Midbrain (tissue), 1 donor: ENCODE measurements at regions not wholly inside any gene's neighbourhood (a gene's known extent, or its start where the extent isn't known, plus 50 kb on each side); places are given as distances from the start of the nearest gene placed in this dataset.
A peak's percentile ranks its signal among the peaks of the same experiment; 100 is the strongest.

Source experiments
- DNase-seq: peaks from one replicate; lab custom pipeline; 2025; lab: John Stamatoyannopoulos, UW

DNA sequence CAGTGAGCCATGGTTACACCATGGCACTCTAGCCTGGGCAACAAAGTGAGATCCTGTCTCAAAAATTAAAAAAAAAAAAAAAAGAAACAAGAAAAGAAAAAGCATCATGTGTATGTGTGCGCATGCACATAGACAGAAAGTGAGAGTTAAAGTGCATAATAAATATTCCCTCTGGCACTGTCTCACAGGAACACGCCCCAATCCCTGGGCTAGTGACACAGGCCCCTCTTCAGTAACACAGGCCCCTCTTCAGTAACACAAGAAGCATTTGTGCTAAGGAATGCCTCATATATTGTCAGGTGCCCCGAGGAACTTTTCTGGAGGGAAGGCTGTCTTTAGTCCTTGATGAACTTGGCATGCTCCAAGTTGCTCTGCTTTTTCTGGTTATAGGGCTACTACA, 57.5 kb downstream of the RPL27A start:
- DNase-seq, result no peak

DNA sequence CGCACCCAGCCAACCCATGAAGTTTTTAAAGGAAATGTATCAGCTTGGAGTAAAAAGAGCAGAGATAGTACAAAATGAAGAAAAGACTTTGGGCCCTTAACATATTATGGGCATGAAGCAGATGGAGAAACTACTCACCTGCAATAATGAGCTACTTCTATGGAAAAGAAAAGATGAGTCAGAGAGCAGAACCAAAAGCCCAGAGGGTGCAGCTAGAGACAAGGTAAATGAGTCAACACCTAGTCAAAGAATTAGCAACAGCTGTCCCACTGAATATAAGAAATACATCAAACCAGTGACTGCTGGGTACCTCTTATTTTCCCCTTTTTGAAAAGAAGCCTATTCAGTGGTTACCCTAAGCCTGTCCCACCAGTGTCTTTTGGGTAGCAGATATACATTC, 61.8 kb downstream of the RPL27A start:
- no peak for DNase-seq

DNA sequence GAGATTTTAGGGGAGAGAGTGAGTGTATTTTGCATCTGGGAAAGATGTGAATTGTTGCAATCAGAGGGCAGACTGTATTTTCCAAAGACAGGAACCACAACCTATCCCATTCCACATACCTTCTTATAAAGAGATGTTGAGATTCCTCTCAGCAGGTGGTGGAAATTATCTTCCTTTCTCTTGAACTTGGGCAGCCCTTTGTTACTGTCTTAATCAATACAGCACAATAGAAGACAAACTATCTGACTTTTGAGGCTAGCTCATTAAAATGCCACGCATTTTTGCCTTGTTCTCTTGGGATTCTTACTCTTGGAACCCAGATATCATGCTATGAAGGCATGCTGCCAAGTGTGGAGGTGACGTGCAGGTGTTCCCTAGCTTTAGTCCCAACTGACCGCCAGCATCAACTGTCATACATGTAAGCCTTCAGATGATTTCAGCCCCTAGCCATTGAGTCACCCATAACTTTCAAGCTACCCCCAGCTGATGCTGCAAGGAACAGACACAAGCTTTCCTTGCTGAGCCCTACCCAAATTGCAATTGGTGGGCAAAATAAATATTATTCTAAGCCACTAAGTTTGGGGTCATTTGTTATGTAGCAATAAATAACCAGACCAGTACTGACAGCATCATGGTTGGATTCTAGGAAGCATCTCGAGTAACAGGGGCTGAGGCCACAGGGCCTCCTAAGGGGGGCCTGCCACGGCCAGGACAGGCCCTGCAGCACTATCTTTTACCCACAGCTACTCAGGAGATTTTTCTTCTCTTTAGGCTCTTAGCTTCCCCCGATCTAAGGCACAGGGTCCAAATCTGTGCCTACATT, 63.0 kb downstream of the RPL27A start:
- no peak for DNase-seq

DNA sequence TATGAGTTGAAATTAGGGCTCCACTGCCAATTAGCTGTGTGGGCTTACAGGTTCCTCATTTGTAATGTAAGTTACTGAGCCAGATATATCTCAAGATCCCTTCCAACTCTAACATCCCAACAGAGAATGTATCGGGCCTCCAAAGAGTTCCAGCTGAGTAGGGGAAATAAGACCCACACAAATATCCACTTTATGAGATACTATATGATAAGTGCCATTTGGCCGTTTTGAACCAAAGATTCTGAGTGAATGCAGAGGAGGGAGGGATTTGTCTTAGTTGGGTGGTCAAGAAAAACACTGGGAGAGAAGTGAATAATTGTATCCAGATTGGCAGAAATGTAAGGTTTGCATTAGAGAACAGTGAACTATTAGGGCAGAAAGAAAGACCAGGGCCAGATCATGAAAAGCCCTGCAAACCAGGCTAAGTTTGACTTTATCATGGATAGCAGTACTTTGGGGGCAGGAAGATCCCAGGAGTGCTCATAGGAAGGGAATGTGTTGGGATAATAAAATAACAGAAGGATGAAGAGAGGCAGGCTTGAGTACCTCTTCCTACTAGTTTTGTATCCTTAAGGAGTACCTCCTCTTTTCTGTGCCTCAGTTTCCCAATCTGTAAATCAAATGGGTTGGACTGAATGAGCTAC, 63.9 kb downstream of the RPL27A start:
- no peak for DNase-seq

DNA sequence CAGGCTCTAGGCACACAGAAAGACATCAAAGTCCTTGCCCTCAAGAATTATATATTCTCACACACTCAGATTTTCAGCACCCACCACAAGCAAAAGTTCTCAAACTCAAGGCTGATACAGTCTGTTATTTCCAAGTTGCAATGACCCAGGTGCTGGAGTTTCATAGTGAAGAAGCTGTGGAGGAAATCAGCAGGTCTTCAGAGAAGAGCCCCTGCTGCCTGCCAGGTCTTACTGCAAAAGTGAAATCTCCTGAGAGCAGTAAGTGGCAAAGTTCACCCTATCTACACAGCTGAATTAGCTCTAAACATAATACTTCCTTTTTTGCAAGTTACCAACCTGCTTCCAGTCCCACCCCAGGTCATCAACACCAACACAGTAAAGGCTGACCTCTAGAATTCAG, 64.6 kb downstream of the RPL27A start:
- no peak for DNase-seq

DNA sequence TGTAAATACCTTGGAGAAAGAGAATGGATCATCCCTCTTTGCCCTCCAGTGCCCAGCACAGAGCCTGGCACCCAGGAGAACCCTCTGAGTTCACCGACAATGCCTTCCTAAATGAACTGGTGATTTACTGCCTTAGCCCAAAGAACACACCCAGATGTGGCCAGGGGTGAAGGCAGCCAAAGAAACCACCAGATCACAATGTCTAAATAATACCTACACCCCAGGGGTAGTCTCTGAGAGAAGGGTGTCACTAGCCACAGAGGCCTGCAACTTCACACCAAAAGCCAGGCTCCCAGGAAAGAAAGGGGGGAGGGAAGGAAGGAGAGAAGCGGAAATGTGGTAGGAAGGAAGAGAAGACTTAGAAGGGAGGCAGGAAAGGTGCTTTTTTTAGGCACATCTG, 65.7 kb downstream of the RPL27A start:
- no peak for DNase-seq

DNA sequence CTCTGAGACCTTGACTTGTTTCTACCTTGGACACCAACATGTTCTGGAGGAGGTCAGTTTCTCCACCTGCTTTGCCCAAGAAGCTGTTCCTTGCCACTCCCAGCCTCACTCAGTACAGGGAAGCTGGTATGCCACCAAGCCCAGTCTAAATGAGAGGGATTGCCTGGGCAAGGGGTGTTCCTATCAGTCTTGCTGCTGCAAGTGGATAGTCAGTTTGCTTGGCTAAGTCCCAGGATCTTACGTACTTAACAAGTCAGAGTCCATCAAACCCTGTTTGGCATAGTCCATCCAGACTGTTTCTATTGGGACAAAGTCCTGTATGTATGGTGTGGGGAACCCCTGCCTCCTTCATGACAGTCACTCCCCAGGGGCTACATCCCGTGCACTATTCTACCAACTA, 66.6 kb downstream of the RPL27A start:
- no peak for DNase-seq

DNA sequence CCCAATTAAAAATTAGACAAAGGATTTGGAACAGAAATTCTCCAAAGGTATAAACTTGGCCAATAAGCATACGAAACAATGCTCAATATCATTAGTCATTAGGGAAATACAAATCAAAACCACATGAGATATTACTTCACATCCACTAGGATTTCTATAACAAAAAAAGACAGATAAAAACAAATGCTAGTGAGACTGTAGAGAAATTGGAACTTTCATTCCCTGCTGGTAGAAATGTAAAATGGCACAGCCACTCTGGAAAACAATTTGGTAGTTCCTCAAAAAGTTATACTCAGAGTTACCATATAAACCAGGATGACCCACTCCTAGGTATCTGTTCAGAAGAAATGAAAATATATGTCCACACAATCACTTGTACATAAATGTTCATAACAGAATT, 71.6 kb downstream of the RPL27A start:
- no peak for DNase-seq

DNA sequence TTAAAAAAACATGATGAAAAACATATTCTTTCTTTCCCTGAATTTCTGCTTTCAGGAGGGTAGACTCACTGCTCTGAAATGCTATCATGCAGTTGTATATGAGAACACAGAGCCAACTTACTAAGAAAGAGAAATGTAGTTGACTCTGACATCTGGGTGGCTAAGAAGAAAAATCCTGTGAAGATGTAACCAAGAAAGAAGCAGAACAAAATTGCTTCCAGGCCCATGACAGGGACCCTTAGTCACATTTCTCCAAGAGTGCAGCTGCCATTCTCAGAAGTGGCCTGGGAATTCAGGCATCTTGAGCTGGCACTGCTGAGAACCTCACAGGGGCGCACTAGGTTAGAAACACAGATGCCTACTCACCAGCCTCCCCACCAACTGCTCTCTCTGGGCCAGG, 73.6 kb downstream of the RPL27A start:
- no peak for DNase-seq

DNA sequence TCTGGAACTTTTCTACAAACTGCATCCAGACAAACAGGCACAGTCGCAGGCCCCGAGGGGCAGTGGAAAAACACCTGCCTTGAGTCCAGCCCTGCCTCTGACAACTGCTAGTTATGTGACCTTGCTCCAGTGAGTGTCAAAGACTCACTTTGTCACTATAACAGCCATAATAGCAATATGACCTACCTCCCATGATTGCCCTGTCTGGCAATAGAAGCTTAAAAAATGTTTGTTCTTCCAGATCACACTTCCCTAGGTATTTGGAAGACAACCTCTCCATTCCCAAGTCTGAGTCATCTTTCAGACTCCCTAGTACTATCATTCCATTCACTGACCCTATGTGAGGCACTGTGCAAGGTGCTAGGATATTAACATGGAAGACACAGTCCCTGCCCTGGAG, 74.5 kb downstream of the RPL27A start:
- no peak for DNase-seq

DNA sequence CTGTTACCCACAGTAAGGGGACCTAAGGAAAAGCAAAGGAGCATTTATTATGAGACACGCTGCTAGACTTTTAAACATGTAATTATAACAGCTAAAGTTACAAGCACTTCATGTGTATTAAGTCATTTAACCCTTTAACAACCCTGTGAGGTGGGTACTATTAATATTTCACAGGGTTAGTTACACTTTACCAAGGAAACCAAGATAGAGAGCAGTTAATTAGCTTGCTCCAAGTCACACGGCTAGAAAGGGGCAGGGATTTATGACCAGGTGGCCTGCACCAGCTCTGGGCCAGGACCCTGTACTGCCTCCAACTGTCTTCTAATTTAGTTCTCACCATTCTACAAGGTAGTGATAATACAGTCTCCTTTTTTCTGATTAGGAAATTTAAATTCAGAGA, 74.9 kb downstream of the RPL27A start:
- DNase-seq, result no peak

DNA sequence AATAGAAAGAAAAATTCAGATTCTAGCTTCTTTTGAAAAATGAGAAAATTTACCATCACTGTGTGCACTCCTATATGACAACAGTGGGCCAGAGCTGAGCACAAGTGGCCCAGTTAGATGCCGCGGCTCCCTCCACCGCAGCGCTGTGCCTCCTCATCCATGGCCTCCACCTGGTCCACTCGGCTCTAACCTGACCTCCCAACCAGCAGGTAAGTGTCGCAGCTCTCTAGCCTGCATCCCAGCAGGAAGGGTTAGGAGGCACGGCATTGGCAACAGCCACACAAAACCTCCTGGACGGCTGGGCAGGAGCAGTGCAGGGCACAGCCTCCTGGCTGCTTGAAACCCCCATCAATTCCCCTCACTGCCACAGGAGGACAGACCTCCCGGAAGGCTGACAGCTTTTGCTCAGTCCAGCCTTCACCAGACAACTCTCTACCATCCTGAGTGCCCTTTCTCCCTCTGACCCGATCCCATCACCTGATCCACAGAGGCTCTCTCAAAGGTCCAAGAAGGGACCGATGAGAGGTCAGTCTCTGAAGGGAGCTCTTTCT, 76.1 kb downstream of the RPL27A start:
- no peak for DNase-seq

DNA sequence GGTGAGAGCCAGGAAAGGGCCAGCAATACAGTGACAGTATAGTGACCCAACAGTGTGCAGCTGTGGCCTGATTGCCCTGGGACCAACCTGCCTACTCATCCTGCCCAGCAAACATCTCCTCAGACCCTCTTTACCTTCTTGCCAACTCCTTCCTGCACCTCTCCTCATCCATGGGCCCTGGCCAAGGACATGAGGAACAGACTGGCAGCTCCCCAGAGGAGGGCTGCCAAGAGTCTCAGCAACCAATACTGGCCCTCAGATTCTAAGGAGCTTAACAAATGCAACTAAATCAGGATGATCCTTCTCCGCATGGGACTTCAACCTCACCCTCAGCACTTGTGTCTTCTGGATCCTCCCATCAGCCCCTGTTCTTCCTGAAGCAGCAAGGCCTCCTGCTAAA, 77.0 kb downstream of the RPL27A start:
- DNase-seq, result peak; percentile 24

DNA sequence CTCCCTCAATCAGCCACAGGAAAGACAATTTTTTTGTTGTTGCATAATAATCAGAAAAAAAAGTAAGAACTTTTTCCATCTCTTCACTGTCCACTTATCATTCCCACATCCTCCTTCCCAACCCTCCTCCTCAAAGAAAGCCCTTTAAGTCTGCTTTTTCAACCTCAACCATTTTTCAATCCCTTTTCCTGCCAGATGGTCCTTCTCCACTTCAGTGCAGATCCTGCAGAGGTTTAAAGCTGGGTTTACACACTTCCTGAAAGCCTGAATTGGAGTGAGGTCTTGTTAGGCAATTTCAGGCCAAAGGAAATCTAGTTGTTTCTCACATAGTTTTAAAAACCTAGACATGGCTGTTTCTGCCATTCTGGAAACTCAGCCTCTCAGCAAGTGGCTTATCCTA, 78.3 kb downstream of the RPL27A start:
- DNase-seq, result no peak

DNA sequence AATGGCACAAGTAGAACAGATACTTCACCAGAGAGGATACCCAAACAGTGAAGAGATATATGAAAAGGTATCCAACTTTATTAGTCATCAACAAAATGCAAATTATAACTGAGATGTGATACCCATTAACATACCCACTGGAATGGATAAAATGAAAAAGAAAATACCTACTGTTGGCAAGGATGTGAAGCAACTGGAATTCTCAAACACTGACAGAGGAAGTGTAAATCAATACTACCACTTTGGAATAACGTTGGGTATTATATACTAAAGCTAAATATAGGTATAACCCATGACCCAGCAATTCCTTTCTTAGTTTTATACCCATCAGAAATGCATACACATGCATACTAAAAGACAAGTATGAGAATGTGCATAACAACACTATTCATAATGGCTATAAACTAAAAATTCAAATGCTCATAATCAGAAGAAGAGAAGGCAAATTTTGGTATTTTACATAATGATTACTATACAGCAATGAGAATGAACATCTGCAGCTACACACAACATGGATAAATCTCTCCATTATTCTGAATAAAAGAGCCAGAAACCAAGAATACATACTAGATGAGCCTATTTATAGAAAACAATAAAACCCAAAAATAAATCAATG, 80.6 kb downstream of the RPL27A start:
- DNase-seq, result no peak

DNA sequence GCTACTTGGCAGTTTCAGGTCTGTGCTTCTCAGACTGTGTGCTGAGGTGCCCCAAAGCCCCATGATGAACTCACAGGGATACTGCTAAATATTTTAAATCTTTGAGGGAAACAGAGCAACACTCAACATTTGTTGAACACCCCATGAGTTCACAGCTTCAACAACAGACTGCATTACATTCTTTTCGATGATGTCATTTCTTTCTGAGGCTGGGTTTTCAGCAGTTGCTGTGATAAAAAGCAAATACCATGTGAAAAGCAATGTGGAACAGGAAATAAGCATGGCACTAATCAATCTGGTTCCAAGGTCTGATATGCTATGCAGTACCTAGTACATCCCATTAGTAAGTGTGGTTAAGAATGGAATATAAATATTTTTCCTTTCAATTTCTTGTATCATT, 82.7 kb downstream of the RPL27A start:
- no peak for DNase-seq

DNA sequence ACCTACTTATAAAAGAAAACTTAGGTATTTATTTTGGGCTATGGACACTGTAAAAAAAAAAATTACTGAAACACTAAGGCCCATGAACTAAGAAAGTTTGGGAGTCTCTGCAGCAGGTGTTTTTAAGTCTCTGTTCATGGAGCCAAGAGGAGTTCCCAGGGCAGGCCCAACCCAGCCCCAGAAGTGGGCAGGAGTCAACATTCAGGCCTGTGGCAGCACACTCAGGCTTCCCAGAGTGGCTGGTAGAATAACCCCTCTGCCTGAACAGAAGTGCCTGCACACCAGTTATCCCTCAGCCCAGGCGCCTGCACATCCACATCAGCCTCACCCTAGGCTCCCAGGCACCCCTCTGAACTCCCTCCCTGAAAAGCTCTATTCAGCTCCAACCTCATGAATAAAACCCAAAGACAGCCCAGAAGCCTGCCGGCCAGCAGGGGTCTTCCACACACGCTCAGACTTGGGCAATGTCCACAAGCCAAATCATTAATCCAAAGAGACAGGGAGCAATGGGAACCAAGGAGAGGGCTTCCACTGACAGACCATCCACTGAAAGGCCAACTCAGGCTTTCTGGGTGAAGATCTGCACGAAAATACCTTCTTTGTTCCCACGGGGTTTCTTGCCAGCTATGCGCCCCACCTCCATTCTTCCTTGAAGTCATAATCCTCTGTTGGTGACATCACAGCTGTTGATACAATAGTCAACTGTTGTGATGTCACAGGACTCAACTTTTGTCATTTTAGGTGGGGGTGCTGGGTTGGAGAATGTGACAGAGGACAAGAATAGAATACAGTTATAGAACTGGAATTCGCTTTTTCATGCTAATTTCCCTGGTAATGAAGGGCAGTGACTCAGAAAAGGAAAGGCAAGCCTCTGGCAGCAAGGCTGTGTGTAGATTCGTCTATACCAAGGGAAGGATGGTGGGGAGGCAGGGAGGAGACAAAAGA, 83.7 kb downstream of the RPL27A start:
- DNase-seq, result no peak

DNA sequence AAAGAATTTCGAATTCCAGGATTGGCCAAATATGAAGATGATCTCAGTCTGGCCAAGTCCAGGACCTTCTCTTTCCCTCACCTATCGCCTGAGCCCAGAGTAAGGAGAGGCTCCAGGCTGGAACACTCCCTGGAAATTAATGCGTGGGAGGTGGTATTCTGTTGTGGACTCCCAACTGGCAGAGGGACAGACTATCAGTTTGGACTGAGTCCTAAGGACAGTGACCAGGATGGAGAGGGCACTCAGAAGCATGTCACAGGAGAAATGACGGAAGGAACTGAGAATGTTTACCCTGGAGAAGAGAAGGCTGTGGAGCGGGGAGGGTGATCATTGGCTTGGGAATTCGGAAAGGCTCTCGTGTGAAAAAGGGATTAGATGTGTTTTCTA, 84.4 kb downstream of the RPL27A start:
- no peak for DNase-seq

DNA sequence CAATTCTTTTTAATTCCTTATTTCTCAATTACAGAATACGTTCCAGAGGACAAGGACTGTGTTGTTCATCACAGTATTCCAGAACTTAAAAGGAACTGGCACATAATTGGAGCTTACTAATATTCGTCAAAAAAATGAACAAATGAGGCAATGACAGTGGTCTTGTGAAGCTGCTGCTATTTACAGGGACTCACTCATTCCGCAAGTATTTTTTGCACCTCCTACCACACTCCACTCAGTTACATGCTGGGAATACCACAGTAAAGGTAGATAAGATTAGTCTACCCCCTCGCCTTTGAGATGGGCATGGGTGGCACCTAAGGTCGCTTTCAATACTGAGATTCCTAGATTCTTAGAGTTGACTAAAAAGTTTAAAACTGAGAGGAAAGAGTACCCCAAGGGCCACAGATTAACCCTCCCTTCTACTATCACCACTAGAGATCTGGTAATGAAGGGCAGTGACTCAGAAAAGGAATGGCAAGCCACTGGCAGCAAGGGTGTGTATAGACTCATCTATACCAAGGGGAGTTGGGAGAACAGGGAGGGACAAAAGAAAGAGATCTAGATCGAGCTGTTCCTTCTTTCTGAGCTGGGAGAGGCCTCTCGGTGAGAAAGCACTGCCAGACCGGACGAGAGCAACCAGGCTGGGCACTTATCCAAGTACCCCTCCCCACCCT, 85.0 kb downstream of the RPL27A start:
- no peak for DNase-seq

DNA sequence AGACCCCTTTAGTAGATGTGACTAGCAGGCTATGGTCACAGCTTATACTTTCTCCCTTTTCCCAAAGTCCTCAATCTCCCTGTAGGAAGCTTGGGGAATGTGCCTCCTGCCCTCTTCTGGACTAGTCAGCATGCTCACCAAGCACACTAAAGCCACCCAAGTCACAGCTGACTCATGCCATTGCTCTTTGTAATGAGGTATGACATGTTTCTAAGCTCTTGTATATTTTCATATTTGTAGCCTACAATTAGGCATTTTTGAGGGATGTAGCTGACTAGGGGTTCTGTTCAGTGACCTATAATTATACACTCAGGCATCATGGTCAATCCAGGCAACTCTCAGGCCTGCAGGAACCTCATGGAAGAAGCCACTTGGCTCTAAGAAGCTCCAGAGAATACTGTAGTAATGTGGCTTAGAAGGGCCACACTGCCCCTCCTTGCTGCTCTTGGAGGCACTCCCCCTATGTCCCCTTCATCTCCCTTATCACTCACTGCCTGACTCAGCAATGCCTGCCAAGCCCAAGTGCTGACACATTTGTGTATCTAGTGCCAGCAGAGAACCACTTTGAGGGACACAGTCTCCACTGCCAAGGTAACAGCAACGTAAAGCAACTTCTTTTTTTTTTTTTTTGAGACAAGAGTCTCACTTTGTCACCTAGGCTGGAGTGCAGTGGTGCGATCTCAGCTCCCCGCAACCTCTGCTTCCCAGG, 86.2 kb downstream of the RPL27A start:
- DNase-seq, result no peak
